HCEC 1CT (cell line): ENCODE measurements at regions not wholly inside any gene's neighbourhood (a gene's known extent, or its start where the extent isn't known, plus 50 kb on each side); places are given as distances from the start of the nearest gene placed in this dataset.

Experiments
- DNase-seq: peaks from one replicate; pipeline ENCODE4 v3.0.0-alpha.2; 2017

GRCh38 chr2:150762571-150762970, 275.1 kb upstream of the RND3 start:
- DNase-seq, result no peak

- DNase-seq, result no peak
These were observed 272.1 kb upstream of the RND3 start for GRCh38 chr2:150759531-150759930.

- peak; percentile 20 for DNase-seq
These were observed 271.6 kb upstream of the RND3 start for GRCh38 chr2:150759106-150759505.

GRCh38 chr2:150752229-150752628, 264.8 kb upstream of the RND3 start:
- no peak for DNase-seq

- no peak for DNase-seq
These were observed 263.3 kb upstream of the RND3 start for GRCh38 chr2:150750720-150751119.

- DNase-seq, result no peak
These were observed 254.6 kb upstream of the RND3 start for GRCh38 chr2:150742094-150742493.

- DNase-seq, result no peak
These were observed 248.5 kb upstream of the RND3 start for GRCh38 chr2:150735894-150736498.

- DNase-seq, result peak; percentile 16
These were observed 245.7 kb upstream of the RND3 start for GRCh38 chr2:150733051-150733618.

GRCh38 chr2:150732491-150732890, 245.0 kb upstream of the RND3 start:
- DNase-seq, result no peak

GRCh38 chr2:150732064-150732463, 244.6 kb upstream of the RND3 start:
- peak; percentile 77 for DNase-seq

GRCh38 chr2:150729495-150729955, 242.1 kb upstream of the RND3 start:
- peak; percentile 68 for DNase-seq

GRCh38 chr2:150718280-150718679, 230.8 kb upstream of the RND3 start:
- DNase-seq, result no peak

GRCh38 chr2:150716186-150716585, 228.7 kb upstream of the RND3 start:
- DNase-seq, result no peak

- no peak for DNase-seq
These were observed 228.0 kb upstream of the RND3 start for GRCh38 chr2:150715501-150715900.

GRCh38 chr2:150710916-150711315, 223.4 kb upstream of the RND3 start:
- no peak for DNase-seq

GRCh38 chr2:150710041-150710440, 222.6 kb upstream of the RND3 start:
- no peak for DNase-seq

GRCh38 chr2:150706561-150706960, 219.1 kb upstream of the RND3 start:
- DNase-seq, result no peak

GRCh38 chr2:150705767-150706166, 218.3 kb upstream of the RND3 start:
- DNase-seq, result no peak

- DNase-seq, result no peak
These were observed 217.9 kb upstream of the RND3 start for GRCh38 chr2:150705357-150705756.

- no peak for DNase-seq
These were observed 215.3 kb upstream of the RND3 start for GRCh38 chr2:150702791-150703190.

- no peak for DNase-seq
These were observed 213.5 kb upstream of the RND3 start for GRCh38 chr2:150700666-150701580.

GRCh38 chr2:150699218-150699617, 211.8 kb upstream of the RND3 start:
- no peak for DNase-seq

- DNase-seq, result peak; percentile 35
These were observed 210.7 kb upstream of the RND3 start for GRCh38 chr2:150698016-150698661.
